GM21619 (cell line): ENCODE measurements at regions not wholly inside any gene's neighbourhood (a gene's known extent, or its start where the extent isn't known, plus 50 kb on each side); places are given as distances from the start of the nearest gene placed in this dataset.

Experiments used
- ATAC-seq: cut with Tn5 transposase; IDR thresholded peaks from one replicate; pipeline ENCODE4 v1.9.1; 2021; ENCODE audit not compliant: unreplicated experiment

GRCh38 chr18:46341986-46342525 lies 237.9 kb downstream of the HAUS1 start:
- no peak for ATAC-seq

GRCh38 chr18:46343456-46343855 lies 239.3 kb downstream of the HAUS1 start:
- ATAC-seq: no peak

- ATAC-seq: peak; percentile 70
These were observed 239.8 kb downstream of the HAUS1 start for GRCh38 chr18:46343931-46344372.

GRCh38 chr18:46344416-46345180 lies 240.4 kb downstream of the HAUS1 start:
- no peak for ATAC-seq

GRCh38 chr18:46345181-46345465 lies 240.9 kb downstream of the HAUS1 start:
- ATAC-seq: no peak

- ATAC-seq: no peak
These were observed 242.0 kb downstream of the HAUS1 start for GRCh38 chr18:46346213-46346612.

GRCh38 chr18:46346896-46347630 lies 242.9 kb downstream of the HAUS1 start:
- no peak for ATAC-seq

GRCh38 chr18:46350598-46351159 lies 246.5 kb downstream of the HAUS1 start:
- ATAC-seq: no peak

- ATAC-seq: no peak
These were observed 248.5 kb downstream of the HAUS1 start for GRCh38 chr18:46352520-46353250.

GRCh38 chr18:46353460-46353859 lies 249.3 kb downstream of the HAUS1 start:
- no peak for ATAC-seq

GRCh38 chr18:46356278-46357033 lies 252.3 kb downstream of the HAUS1 start:
- ATAC-seq: no peak

GRCh38 chr18:46360102-46360699 lies 256.0 kb downstream of the HAUS1 start:
- no peak for ATAC-seq

- ATAC-seq: no peak
These were observed 256.7 kb downstream of the HAUS1 start for GRCh38 chr18:46360866-46361265.

GRCh38 chr18:46362533-46362932 lies 258.3 kb downstream of the HAUS1 start:
- ATAC-seq: no peak

- no peak for ATAC-seq
These were observed 259.9 kb downstream of the HAUS1 start for GRCh38 chr18:46364048-46364447.

GRCh38 chr18:46366201-46366600 lies 262.0 kb downstream of the HAUS1 start:
- no peak for ATAC-seq

- no peak for ATAC-seq
These were observed 262.7 kb downstream of the HAUS1 start for GRCh38 chr18:46366751-46367376.

- ATAC-seq: no peak
These were observed 265.1 kb downstream of the HAUS1 start for GRCh38 chr18:46369323-46369722.

- no peak for ATAC-seq
These were observed 266.7 kb downstream of the HAUS1 start for GRCh38 chr18:46370898-46371297.

GRCh38 chr18:46372670-46373069 lies 268.5 kb downstream of the HAUS1 start:
- no peak for ATAC-seq
